Fibroblast of peridontal ligament (primary cell): ENCODE measurements at regions not wholly inside any gene's neighbourhood (a gene's known extent, or its start where the extent isn't known, plus 50 kb on each side); places are given as distances from the start of the nearest gene placed in this dataset.
"Not testable (repeated sequence)": the region's sequence is repeated elsewhere in the genome, so short reads cannot be mapped to it uniquely, and the experiment has no call there.

ENCODE experiments used
- DNase-seq: peaks from one replicate; pipeline ENCODE4 v3.0.0-alpha.2; 2010; ENCODE audit errors: extremely low read depth

DNA sequence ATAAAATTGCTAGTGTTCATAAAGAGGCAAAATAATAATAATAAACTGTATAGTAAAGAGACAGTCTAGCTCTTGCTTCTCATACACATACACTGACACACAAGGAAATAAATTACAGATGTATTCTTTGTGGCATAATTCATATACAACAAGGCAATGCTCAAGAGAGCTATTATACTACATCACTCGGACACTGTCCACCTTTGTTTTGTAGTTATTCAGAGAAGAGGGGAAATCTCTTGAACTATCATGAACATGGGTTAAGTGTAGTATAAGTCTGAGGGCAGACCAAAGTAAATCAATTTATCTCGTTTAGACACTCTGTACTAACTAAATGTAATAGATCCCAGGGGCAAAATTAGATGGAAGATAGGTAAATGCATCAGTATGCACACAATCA, 72.7 kb upstream of the PHIP start:
- DNase-seq: no peak

DNA sequence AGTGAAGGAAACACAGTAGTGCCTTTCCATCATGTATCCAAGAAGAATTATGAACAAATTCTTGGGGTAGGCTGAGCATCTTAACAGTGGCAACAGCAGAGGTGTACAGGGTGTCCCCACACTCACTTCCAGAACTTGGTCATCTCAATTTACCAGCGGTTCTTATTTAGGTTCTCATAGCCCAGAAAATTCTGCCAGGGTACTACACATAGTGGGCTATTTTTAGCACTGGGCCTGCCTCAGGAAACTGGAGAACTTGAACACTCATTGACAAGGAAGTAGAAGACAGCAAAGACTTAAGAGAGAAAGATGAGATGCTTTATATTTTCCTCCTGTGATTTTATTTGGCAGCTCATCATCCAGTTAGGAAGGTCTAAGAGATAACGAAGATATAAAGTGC, 71.8 kb upstream of the PHIP start:
- DNase-seq: no peak

DNA sequence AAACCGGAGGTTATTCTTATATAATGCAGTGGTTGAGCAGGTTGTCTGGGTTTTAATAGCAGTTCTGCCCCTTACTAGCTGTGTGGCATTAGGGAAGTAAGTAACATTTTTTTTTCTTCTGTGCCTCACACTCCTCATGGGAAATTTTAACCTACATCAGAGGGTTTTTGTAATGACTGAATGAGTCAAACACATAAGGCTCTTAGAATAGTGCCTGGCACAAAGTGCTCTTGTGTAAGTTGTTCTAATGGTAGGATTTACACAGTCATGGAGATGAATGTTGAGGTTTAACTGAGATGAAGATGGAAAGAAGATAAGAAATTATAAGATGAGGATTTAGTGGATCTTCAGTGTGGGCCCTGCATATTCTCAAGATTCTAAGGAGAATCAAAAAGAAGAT, 68.4 kb upstream of the PHIP start:
- no peak for DNase-seq

DNA sequence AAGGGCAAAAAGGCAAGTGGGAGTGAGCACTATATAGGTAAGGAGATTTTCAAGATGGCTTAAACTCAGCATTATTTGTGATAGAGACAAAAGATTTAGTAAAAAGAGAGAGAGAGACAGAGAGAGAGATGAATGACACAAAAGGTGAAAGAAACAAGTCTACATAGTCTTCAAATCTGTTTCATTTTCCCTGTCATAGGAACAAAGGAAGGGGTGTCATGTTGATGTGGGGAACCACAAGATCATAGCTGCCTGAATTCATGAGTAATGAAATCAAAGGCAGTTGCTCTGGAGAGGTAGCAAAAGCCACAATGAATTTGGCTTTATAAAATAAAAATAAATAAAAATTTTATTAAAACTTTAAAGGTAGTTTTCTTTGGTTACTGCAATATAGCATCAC, 67.2 kb upstream of the PHIP start:
- no peak for DNase-seq

DNA sequence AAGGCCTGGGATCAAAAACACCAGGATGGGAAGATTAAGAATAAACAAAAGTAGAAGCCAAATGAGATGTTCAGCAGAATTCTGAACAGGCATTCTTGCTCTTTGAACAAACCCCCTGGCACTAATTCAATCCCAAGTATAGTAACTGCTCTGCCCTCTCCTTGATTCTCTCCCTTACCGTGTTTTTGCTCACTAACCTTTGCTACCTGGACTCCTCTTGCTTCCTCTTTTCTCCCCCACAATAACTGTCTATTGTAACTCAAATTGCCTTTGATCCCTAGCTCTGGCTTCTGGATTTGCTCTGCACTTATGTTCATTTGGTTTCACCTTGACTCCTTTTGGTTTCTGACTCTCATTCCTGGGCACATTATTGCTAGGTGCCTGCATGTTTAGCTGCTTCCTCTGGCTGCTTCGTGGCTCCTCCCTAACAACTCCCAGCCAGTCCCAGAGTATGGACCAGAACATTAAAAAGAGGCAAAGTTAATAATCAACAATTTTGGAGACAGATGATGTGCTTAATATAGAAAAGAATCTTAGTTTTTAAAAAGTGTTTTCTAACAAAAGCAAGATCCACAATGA, 65.4 kb upstream of the PHIP start:
- DNase-seq: no peak

DNA sequence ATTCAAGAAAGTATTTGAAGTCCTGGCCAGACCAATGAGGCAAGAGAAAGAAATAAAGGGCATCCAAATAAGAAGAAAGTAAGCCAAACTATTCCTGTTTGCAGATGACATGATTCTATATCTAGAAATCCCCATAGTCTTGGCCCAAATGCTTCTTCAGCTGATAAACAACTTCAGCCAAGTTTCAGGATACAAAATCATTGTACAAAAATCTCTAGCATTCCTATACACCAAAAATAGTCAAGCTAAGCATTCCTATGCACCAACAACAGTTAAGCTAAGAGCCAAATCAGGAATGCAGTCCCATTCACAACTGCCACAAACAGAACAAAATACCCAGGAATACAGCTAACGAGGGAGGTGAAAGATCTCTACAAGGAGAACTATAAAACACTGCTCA, 60.1 kb upstream of the PHIP start:
- DNase-seq: peak; percentile 19

DNA sequence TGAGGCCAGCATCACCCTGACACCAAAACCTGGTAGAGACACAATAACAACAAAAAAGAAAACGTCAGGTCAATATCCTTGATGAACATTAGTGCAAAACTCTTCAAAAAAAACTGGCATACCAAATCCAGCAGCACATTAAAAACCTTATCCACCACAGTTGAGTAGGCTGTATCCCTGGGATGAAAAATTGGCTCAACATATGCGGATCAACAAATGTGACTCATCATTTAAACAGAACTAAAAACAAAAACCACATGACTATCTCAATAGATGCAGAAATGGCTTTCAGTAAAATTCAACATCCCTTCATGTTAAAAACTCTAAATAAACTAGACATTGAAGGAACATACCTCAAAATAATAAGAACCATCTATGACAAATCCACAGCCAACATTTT, 59.6 kb upstream of the PHIP start:
- DNase-seq: peak; percentile 4

DNA sequence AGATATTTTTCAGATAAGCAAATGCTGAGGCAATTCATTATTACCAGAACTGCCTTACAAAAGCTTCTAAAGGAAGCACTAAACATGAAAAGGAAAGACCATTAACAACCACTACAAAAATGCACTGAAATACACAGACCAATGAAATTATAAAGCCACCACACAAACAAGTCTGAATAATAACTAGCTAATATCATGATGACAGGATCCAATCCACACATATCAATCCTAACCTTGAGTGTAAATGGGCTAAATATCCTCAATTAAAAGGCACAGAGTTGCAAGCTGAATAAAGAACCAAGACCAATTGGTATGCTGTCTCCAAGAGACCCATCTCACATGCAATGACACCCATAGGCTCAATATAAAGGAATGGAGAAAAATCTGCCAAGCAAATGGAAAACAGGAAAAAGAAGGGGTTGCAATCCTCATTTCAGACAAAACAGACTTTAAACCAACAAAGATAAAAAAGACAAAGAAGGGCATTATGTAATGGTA, 58.0 kb upstream of the PHIP start:
- no peak for DNase-seq

DNA sequence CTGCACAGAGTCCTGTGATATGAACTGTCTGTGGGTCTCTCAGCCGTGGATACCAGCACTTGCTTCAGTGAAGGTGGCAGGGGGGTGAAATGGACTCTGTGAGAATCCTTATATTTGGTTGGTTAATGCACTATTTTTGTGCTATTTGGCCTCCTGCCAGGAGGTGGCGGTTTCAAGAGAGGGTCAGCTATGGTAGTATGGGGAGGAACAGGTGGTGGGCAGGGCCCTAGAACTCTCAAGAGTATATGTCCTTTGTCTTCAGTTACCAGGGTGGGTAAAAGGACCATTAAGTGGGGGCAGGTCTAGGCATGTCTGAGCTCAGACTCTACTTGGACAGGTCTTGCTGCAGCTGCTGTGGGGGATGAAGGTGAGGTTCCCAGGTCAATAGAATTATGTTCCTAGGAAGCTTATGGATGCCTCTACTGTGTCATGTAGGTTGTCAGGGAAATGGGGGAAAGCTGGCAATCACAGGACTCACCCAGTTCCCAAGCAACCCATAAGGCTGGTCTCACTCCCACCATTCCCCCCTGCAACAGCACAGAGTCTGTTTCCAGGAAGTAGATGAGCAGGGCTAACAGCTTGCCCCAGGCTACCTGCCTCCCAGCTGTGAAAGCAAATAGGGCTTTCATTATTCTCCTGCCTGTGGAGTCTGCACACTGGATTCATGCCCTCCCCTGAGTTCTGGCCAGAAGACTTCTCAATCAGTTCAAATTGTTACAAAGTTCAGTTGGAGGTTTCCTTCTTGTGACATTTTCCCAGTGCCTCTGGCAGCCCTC, 56.8 kb upstream of the PHIP start:
- DNase-seq: no peak

DNA sequence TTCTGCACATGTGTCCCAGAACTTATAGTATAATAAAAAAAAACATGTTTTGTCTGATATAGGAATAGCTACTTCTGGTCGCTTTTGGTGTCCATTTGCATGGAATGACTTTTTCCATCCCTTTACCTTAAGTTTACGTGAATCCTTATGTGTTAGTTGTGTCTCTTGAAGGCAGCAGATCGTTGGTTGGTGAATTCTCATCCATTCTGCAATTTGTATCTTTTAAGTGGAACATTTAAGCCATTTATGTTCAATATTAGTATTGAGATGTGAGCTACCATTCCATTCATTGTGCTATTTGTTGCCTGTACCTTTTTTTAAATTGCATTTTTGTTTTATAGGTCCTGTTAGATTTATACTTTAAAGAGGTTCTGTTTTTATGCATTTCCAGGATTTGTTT, 55.1 kb upstream of the PHIP start:
- DNase-seq: no peak

DNA sequence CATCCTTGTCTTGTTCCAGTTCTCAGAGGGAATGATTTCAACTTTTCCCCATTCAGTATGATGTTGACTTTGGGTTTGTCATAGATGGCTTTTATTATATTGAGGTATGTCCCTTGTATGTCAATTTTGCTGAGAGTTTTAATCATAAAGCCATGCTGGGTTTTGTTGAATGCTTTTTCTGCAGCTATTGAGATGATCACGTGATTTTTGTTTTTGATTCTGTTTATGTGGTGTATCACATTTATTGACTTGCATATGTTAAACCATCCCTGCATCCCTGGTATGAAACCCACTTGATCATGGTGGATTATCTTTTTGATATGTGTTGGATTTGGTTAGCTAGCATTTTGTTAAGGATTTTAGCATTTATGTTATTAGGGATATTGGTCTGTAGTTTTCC, 53.2 kb upstream of the PHIP start:
- DNase-seq: not testable (repeated sequence)
